ENCODE measurements at regions not wholly inside any gene's neighbourhood (a gene's known extent, or its start where the extent isn't known, plus 50 kb on each side); places are given as distances from the start of the nearest gene placed in this dataset.

- Mint-ChIP-seq H3K4me3 (ENCODE audit: low read depth) (no peak overlapping the region), H3K36me3 (ENCODE audit: low read depth) (no peaks in the 10 kb centered on the region), H3K27me3 (ENCODE audit: low read depth) (no peaks in the 10 kb centered on the region), H3K4me1 (ENCODE audit: low read depth) (no peaks in the 10 kb centered on the region), H3K9me3 (no peaks in the 10 kb centered on the region), H3K27ac (no peak overlapping the region)
- intact Hi-C loops (cut with micrococcal nuclease): no loop called here
- DNase-seq (ENCODE audit: low spot score): no peak
Measured at GRCh38 chr2:6074089-6074643, 382.0 kb downstream of the SOX11 start.

DNA sequence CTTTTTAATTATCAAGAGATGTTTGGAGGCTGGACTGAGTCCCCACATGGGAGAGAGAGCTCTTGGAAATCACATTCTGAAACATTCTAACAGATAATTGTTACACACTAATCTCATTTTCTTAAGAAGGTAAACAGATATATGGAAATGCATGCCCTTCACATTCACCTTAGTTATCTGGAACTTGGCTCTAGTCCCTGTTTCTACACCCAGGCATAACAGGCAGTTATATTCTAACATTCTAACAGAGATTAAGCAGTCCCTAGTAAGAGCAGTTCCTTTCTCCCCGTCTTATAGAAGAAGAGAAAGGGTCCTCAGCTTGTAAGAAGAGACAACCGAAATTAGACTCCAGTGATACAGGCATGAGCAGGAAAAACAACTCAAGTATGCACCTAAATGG lies 385.4 kb downstream of the SOX11 start:
- Mint-ChIP-seq H3K27ac (no peak overlapping the region), H3K36me3 (ENCODE audit: low read depth) (no peaks in the 10 kb centered on the region), H3K9me3 (no peaks in the 10 kb centered on the region), H3K4me1 (ENCODE audit: low read depth) (no peaks in the 10 kb centered on the region), H3K27me3 (ENCODE audit: low read depth) (no peaks in the 10 kb centered on the region), H3K4me3 (ENCODE audit: low read depth) (no peak overlapping the region)
- intact Hi-C loops (cut with micrococcal nuclease): no loop called here
- DNase-seq (ENCODE audit: low spot score): no peak

- Mint-ChIP-seq H3K27me3 (ENCODE audit: low read depth) (no peaks in the 10 kb centered on the region), H3K36me3 (ENCODE audit: low read depth) (no peaks in the 10 kb centered on the region), H3K4me1 (ENCODE audit: low read depth) (no peaks in the 10 kb centered on the region), H3K9me3 (no peaks in the 10 kb centered on the region), H3K27ac (no peak overlapping the region), H3K4me3 (ENCODE audit: low read depth) (no peak overlapping the region)
- intact Hi-C loops (cut with micrococcal nuclease): no loop called here
- DNase-seq (ENCODE audit: low spot score): no peak
Measured at GRCh38 chr2:6078414-6078813, 386.2 kb downstream of the SOX11 start.

GRCh38 chr2:6079405-6079804 lies 387.2 kb downstream of the SOX11 start:
- Mint-ChIP-seq H3K4me3 (ENCODE audit: low read depth) (no peak overlapping the region), H3K4me1 (ENCODE audit: low read depth) (no peaks in the 10 kb centered on the region), H3K27ac (no peak overlapping the region), H3K27me3 (ENCODE audit: low read depth) (no peaks in the 10 kb centered on the region), H3K9me3 (no peaks in the 10 kb centered on the region), H3K36me3 (ENCODE audit: low read depth) (no peaks in the 10 kb centered on the region)
- intact Hi-C loops (cut with micrococcal nuclease): no loop called here
- no peak for DNase-seq (ENCODE audit: low spot score)

DNA sequence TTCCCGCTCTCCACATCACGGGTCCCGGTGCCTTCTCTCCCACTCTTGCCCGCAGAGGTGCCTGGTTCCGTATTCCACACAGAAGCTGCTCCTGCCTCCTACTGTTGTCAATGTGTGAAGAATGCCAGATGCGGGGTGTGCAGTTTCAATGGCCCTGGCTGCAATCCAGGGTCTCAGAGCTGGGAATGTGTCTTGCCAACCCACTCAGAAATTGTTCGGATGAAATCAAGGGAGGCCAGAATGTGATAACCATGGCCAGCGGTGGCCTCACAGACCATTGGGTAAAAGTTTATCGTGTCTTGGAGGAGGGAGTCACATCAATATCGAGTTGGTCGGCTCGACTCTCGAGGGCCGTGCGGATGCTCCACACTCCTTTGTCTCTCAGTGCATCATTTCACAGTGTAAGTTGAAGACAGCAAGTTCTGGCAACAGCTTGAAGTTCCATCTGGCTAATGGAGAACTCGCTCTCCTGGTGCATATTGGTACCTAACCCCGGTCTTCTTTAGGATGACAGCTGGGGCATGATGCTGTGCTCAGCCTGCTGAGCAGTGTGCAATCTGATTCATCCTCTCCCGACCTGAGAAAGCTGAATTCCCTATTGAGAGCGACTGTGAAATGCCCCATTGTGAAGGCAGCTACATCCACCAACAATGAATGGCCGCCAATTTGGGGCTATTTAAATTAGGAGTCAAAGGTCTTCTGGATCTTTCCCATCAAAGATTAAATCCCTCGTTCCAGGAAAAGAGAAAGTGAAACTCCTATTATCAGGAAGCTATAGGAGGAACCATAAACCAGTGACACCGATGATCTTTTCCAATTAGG lies 389.0 kb downstream of the SOX11 start:
- Mint-ChIP-seq H3K9me3 (no peaks in the 10 kb centered on the region), H3K4me3 (ENCODE audit: low read depth) (no peak overlapping the region), H3K4me1 (ENCODE audit: low read depth) (no peaks in the 10 kb centered on the region), H3K36me3 (ENCODE audit: low read depth) (no peaks in the 10 kb centered on the region), H3K27ac (no peak overlapping the region), H3K27me3 (ENCODE audit: low read depth) (no peaks in the 10 kb centered on the region)
- no peak for DNase-seq (ENCODE audit: low spot score)
- intact Hi-C loops (cut with micrococcal nuclease): no loop called here

DNA sequence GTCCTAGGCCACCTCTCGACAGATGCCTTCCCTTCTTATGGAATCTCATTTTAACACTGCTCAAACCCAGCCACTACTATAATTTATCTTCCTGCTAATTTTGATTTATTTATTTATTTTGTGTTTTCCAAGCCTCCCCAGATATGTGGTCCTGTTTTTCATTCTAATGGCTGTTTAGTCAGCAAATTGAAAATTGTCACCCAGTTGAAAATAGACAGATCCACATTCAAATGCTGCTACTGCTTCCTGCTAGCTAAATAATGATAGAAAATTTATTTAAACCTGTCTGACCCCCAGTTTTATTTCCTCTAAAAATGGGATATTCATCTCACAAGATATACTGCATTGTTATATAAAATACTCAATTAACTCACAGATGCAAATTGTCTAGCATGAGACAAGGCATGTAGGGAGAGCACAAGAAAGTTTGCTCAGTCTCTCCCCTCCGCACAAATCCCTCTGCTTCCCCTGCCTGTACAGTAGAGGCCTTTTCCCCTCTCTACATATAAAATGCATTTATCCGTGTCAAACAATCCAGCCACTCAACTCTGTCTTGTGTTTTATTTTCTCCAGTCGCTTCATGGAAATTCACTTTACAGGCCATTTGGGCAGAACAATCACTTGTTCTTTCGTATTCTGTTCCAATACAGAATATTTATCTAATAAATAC lies 389.9 kb downstream of the SOX11 start:
- H3K36me3 Mint-ChIP-seq (ENCODE audit: low read depth): no peaks in the 10 kb centered on the region
- H3K4me3 Mint-ChIP-seq (ENCODE audit: low read depth): no peak overlapping the region

GRCh38 chr2:6082625-6083018 lies 390.4 kb downstream of the SOX11 start:
- Mint-ChIP-seq H3K4me3 (ENCODE audit: low read depth) (no peak overlapping the region), H3K27ac (no peak overlapping the region)
- no peak for DNase-seq (ENCODE audit: low spot score)

More for the DNA sequence above, 389.9 kb downstream of the SOX11 start:
- no peaks in the 10 kb centered on the region for H3K27me3 Mint-ChIP-seq (ENCODE audit: low read depth)
- intact Hi-C loops (cut with micrococcal nuclease): no loop called here
- no peak overlapping the region for H3K27ac Mint-ChIP-seq
- H3K9me3 Mint-ChIP-seq: peaks cover under 1% of the 10 kb centered on the region
- DNase-seq (ENCODE audit: low spot score): no peak
- no peaks in the 10 kb centered on the region for H3K4me1 Mint-ChIP-seq (ENCODE audit: low read depth)

DNA sequence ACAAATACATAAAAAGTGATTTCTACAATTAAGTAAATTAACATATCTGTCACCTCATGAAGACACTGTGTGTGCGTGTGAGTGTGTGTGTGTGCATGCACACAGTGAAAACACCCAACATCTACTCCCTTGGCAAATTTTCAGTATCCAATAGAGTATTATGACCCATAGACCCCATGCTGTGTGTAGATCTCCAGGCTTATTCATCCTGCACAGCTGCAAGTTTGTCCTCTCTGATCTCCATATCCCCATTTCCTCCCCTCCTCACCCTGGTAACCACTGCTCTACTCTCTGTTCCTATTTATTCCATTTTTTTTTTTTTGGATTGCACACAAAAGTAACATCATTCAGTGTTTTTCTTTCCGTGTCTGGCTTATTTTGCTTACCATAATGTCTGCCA lies 391.0 kb downstream of the SOX11 start:
- Mint-ChIP-seq H3K9me3 (peaks cover 4% of the 10 kb centered on the region), H3K4me3 (ENCODE audit: low read depth) (no peak overlapping the region), H3K36me3 (ENCODE audit: low read depth) (no peaks in the 10 kb centered on the region), H3K4me1 (ENCODE audit: low read depth) (no peaks in the 10 kb centered on the region), H3K27me3 (ENCODE audit: low read depth) (no peaks in the 10 kb centered on the region), H3K27ac (no peak overlapping the region)
- DNase-seq (ENCODE audit: low spot score): no peak
- intact Hi-C loops (cut with micrococcal nuclease): no loop called here

More at GRCh38 chr2:6082625-6083018, 390.4 kb downstream of the SOX11 start:
- H3K9me3 Mint-ChIP-seq: peaks cover 4% of the 10 kb centered on the region
- no peaks in the 10 kb centered on the region for H3K4me1 Mint-ChIP-seq (ENCODE audit: low read depth)
- no peaks in the 10 kb centered on the region for H3K27me3 Mint-ChIP-seq (ENCODE audit: low read depth)
- no peaks in the 10 kb centered on the region for H3K36me3 Mint-ChIP-seq (ENCODE audit: low read depth)
- intact Hi-C loops (cut with micrococcal nuclease): no loop called here

- no peaks in the 10 kb centered on the region for H3K36me3 Mint-ChIP-seq (ENCODE audit: low read depth)
- no peaks in the 10 kb centered on the region for H3K27me3 Mint-ChIP-seq (ENCODE audit: low read depth)
- intact Hi-C loops (cut with micrococcal nuclease): no loop called here
- no peaks in the 10 kb centered on the region for H3K4me1 Mint-ChIP-seq (ENCODE audit: low read depth)
- peaks cover 4% of the 10 kb centered on the region for H3K9me3 Mint-ChIP-seq
- H3K27ac Mint-ChIP-seq: no peak overlapping the region
- no peak overlapping the region for H3K4me3 Mint-ChIP-seq (ENCODE audit: low read depth)
- no peak for DNase-seq (ENCODE audit: low spot score)
Measured at GRCh38 chr2:6089474-6089873, 397.3 kb downstream of the SOX11 start.

DNA sequence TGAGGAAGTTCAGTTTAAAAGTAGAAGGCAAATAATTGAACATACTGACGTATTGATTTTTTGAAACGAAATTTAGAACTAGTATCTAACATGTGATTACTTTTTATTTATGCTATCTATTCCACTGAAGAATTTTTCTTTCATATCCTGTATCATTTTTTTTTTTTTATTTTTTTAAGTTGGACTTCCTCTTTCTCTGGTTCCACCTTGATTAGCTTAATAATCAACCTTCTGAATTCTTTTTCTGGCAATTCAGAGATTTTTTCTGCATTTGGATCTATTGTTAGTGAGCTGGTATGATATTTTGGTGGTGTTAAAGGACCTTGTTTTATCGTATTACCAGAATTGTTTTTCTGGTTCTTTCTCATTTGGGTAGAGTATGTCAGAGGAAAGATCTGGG lies 411.2 kb downstream of the SOX11 start:
- DNase-seq (ENCODE audit: low spot score): no peak
- H3K9me3 Mint-ChIP-seq: no peaks in the 10 kb centered on the region
- no peaks in the 10 kb centered on the region for H3K4me1 Mint-ChIP-seq (ENCODE audit: low read depth)
- no peaks in the 10 kb centered on the region for H3K36me3 Mint-ChIP-seq (ENCODE audit: low read depth)
- H3K27ac Mint-ChIP-seq: no peak overlapping the region
- H3K4me3 Mint-ChIP-seq (ENCODE audit: low read depth): no peak overlapping the region
- intact Hi-C loops (cut with micrococcal nuclease): no loop called here
- H3K27me3 Mint-ChIP-seq (ENCODE audit: low read depth): no peaks in the 10 kb centered on the region

DNA sequence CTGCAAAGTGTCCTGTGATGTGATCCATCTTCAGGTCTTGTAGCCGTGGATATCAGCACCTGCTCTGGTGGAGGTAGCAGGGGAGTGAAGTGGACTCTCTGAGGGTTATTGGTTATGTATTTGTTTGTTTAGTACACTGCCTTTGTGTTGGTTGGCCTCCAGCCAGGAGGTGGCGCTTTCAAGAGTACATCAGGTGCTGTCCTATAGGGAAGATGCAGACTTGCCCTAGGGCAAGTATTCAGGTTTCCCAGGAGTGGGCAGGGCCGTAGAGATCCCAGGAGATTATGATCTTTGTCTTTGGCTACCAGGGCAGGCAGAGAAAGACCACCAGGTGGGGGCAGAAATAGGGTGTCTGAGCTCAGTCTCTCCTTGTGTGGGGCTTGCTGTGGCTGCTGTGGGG lies 411.8 kb downstream of the SOX11 start:
- intact Hi-C loops (cut with micrococcal nuclease): no loop called here
- no peak for DNase-seq (ENCODE audit: low spot score)
- no peaks in the 10 kb centered on the region for H3K36me3 Mint-ChIP-seq (ENCODE audit: low read depth)
- H3K4me3 Mint-ChIP-seq (ENCODE audit: low read depth): no peak overlapping the region
- no peaks in the 10 kb centered on the region for H3K4me1 Mint-ChIP-seq (ENCODE audit: low read depth)
- no peaks in the 10 kb centered on the region for H3K9me3 Mint-ChIP-seq
- H3K27ac Mint-ChIP-seq: no peak overlapping the region
- H3K27me3 Mint-ChIP-seq (ENCODE audit: low read depth): no peaks in the 10 kb centered on the region

- no peak overlapping the region for H3K4me3 Mint-ChIP-seq (ENCODE audit: low read depth)
- no peaks in the 10 kb centered on the region for H3K9me3 Mint-ChIP-seq
- no peak overlapping the region for H3K27ac Mint-ChIP-seq
- H3K27me3 Mint-ChIP-seq (ENCODE audit: low read depth): no peaks in the 10 kb centered on the region
- no peak for DNase-seq (ENCODE audit: low spot score)
- no peaks in the 10 kb centered on the region for H3K36me3 Mint-ChIP-seq (ENCODE audit: low read depth)
- no peaks in the 10 kb centered on the region for H3K4me1 Mint-ChIP-seq (ENCODE audit: low read depth)
- intact Hi-C loops (cut with micrococcal nuclease): no loop called here
Measured at GRCh38 chr2:6107290-6107689, 415.1 kb downstream of the SOX11 start.

DNA sequence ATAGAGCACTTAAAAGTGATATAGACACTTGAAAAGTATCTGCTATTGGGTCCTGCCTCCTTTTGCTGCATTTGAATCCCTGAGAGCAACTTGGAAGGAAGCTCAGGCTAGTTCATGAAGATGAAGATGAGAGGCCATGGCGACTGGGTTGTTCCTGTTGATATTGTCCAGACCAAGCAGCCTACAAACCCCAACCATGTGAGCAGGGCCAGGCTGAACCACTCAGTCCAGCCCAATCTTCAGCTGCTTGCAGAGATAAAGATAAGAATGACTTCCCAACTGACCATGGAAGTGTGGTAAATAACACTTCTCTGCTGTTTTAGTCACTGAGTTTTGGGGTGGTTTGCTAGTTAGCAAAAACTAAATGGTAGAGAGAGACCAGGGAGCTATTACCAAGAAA lies 417.6 kb downstream of the SOX11 start:
- intact Hi-C loops (cut with micrococcal nuclease): no loop called here
- Mint-ChIP-seq H3K4me3 (ENCODE audit: low read depth) (no peak overlapping the region), H3K9me3 (no peaks in the 10 kb centered on the region), H3K36me3 (ENCODE audit: low read depth) (no peaks in the 10 kb centered on the region), H3K27me3 (ENCODE audit: low read depth) (no peaks in the 10 kb centered on the region), H3K27ac (no peak overlapping the region), H3K4me1 (ENCODE audit: low read depth) (no peaks in the 10 kb centered on the region)
- no peak for DNase-seq (ENCODE audit: low spot score)
